HG03103 (cell line): ENCODE measurements at regions not wholly inside any gene's neighbourhood (a gene's known extent, or its start where the extent isn't known, plus 50 kb on each side); places are given as distances from the start of the nearest gene placed in this dataset.
"Not testable (repeated sequence)": the region's sequence is repeated elsewhere in the genome, so short reads cannot be mapped to it uniquely, and the experiment has no call there.

Source experiments
- ATAC-seq: cut with Tn5 transposase; IDR thresholded peaks from one replicate; pipeline ENCODE4 v1.9.1; 2021; ENCODE audit warnings: low read depth; ENCODE audit not compliant: unreplicated experiment

- ATAC-seq, result no peak
Measured at GRCh38 chr13:55538424-55538823, 1602.3 kb upstream of the PRR20A start.

GRCh38 chr13:55543053-55543452, 1597.7 kb upstream of the PRR20A start:
- ATAC-seq, result no peak

- no peak for ATAC-seq
Measured at GRCh38 chr13:55550624-55551023, 1590.1 kb upstream of the PRR20A start.

- ATAC-seq, result no peak
Measured at GRCh38 chr13:55553701-55554100, 1587.0 kb upstream of the PRR20A start.

GRCh38 chr13:55554741-55555140, 1586.0 kb upstream of the PRR20A start:
- no peak for ATAC-seq

GRCh38 chr13:55560331-55560730, 1580.4 kb upstream of the PRR20A start:
- ATAC-seq, result no peak

- ATAC-seq, result no peak
Measured at GRCh38 chr13:55563267-55563666, 1577.5 kb upstream of the PRR20A start.

GRCh38 chr13:55566334-55566733, 1574.4 kb upstream of the PRR20A start:
- no peak for ATAC-seq

- ATAC-seq, result no peak
Measured at GRCh38 chr13:55566779-55567178, 1573.9 kb upstream of the PRR20A start.

GRCh38 chr13:55567721-55568625, 1572.7 kb upstream of the PRR20A start:
- ATAC-seq, result no peak

GRCh38 chr13:55569082-55569481, 1571.6 kb upstream of the PRR20A start:
- no peak for ATAC-seq

- no peak for ATAC-seq
Measured at GRCh38 chr13:55569514-55569913, 1571.2 kb upstream of the PRR20A start.

- ATAC-seq, result no peak
Measured at GRCh38 chr13:55570371-55570770, 1570.3 kb upstream of the PRR20A start.

- no peak for ATAC-seq
Measured at GRCh38 chr13:55571237-55571867, 1569.4 kb upstream of the PRR20A start.

GRCh38 chr13:55572408-55572807, 1568.3 kb upstream of the PRR20A start:
- no peak for ATAC-seq

GRCh38 chr13:55572862-55573261, 1567.9 kb upstream of the PRR20A start:
- ATAC-seq, result no peak

GRCh38 chr13:55573565-55573964, 1567.2 kb upstream of the PRR20A start:
- ATAC-seq, result no peak

- no peak for ATAC-seq
Measured at GRCh38 chr13:55576389-55576788, 1564.3 kb upstream of the PRR20A start.

GRCh38 chr13:55577082-55577846, 1563.5 kb upstream of the PRR20A start:
- no peak for ATAC-seq

- no peak for ATAC-seq
Measured at GRCh38 chr13:55577847-55578210, 1562.9 kb upstream of the PRR20A start.

- ATAC-seq, result not testable (repeated sequence)
Measured at GRCh38 chr13:55582294-55582693, 1558.4 kb upstream of the PRR20A start.
